ENCODE measurements at regions not wholly inside any gene's neighbourhood (a gene's known extent, or its start where the extent isn't known, plus 50 kb on each side); places are given as distances from the start of the nearest gene placed in this dataset.

- H3K79me2 ChIP-seq (ENCODE audit: insufficient read depth, low read length), result no peaks in the 10 kb centered on the region
- H3K79me1 ChIP-seq (ENCODE audit: insufficient read depth, low read depth, low read length, poor library complexity, severe bottlenecking), result no peaks in the 10 kb centered on the region
- DNase-seq, result no peak
- H4K20me1 ChIP-seq (ENCODE audit: control insufficient read depth, insufficient read depth, insufficient read length), result no peaks in the 10 kb centered on the region
- no peaks in the 10 kb centered on the region for H3K27me3 ChIP-seq (ENCODE audit: insufficient read depth, low read length)
- no peak overlapping the region for H3K56ac ChIP-seq (ENCODE audit: insufficient read length, low read depth, low read length)
- no peak overlapping the region for H3T11ph ChIP-seq (ENCODE audit: low read length)
- H3K18ac ChIP-seq (ENCODE audit: insufficient read length, low read depth, low read length), result no peak overlapping the region
- H3K23ac ChIP-seq (ENCODE audit: insufficient read length, low read depth, low read length), result no peak overlapping the region
- peaks cover 5 to 9% of the 10 kb centered on the region in 2 experiments; a peak in 4 of 5 replicates for H3K9me3 Mint-ChIP-seq
- H3K4ac ChIP-seq (ENCODE audit: low read depth, low read length), result no peak overlapping the region
- H3K27ac Mint-ChIP-seq, result no peak overlapping the region
- H3K4me1 Mint-ChIP-seq, result no peaks in the 10 kb centered on the region
- no peak overlapping the region for H2AK5ac ChIP-seq (ENCODE audit: insufficient read length, low read length)
- H3K4me2 ChIP-seq (ENCODE audit: insufficient read depth, insufficient read length, low read length), result no peak overlapping the region
- H4K5ac ChIP-seq (ENCODE audit: insufficient read length, low read depth, low read length), result no peak overlapping the region
- no peak overlapping the region for H4K8ac ChIP-seq (replicated peaks; ENCODE audit: insufficient read length, low read depth, low read length)
- no peak overlapping the region for H2BK5ac ChIP-seq (ENCODE audit: insufficient read length, low read length)
- no peak overlapping the region for H3K9ac ChIP-seq (ENCODE audit: extremely low read depth, insufficient read length, low read length)
- no peak overlapping the region for H3K14ac ChIP-seq (ENCODE audit: insufficient read depth, low read length)
- no peaks in the 10 kb centered on the region for H3K9me3 ChIP-seq (ENCODE audit: control insufficient read depth, low read depth, low read length)
- H2BK15ac ChIP-seq (ENCODE audit: low read depth, low read length), result no peak overlapping the region
- no peak overlapping the region for H4K91ac ChIP-seq (ENCODE audit: insufficient read length, low read depth, low read length)
- no peak overlapping the region for H2BK20ac ChIP-seq (ENCODE audit: low read depth, low read length, poor library complexity, severe bottlenecking)
- H3K27me3 Mint-ChIP-seq (ENCODE audit: low read depth), result no peaks in the 10 kb centered on the region
- WGBS (ENCODE audit: extremely low coverage, insufficient read length, low lambda C conversion rate), result no CpG with 5 or more reads among the region's 3 CpGs
- no peak overlapping the region for H2AFZ ChIP-seq (ENCODE audit: low read length)
- TF ChIP-seq, protein P1, sequence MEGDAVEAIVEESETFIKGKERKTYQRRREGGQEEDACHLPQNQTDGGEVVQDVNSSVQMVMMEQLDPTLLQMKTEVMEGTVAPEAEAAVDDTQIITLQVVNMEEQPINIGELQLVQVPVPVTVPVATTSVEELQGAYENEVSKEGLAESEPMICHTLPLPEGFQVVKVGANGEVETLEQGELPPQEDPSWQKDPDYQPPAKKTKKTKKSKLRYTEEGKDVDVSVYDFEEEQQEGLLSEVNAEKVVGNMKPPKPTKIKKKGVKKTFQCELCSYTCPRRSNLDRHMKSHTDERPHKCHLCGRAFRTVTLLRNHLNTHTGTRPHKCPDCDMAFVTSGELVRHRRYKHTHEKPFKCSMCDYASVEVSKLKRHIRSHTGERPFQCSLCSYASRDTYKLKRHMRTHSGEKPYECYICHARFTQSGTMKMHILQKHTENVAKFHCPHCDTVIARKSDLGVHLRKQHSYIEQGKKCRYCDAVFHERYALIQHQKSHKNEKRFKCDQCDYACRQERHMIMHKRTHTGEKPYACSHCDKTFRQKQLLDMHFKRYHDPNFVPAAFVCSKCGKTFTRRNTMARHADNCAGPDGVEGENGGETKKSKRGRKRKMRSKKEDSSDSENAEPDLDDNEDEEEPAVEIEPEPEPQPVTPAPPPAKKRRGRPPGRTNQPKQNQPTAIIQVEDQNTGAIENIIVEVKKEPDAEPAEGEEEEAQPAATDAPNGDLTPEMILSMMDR (conservative IDR thresholded peaks at IDR 0.05), result no peak
- peaks cover 0 to 7% (median 0%) of the 10 kb centered on the region in 3 experiments; a peak in 2 of 7 replicates for H3K36me3 Mint-ChIP-seq (ENCODE audit: insufficient read depth in 1 of 3, low read depth in 3 of 3)
- H3K4me3 Mint-ChIP-seq, result no peak overlapping the region
- no peaks in the 10 kb centered on the region for H3K23me2 ChIP-seq (ENCODE audit: insufficient read length, low read depth, low read length, poor library complexity, severe bottlenecking)
- H3K27ac ChIP-seq (ENCODE audit: insufficient read length, low read depth, low read length), result no peak overlapping the region
- no peak overlapping the region for H2BK120ac ChIP-seq (ENCODE audit: low read depth, low read length, poor library complexity, severe bottlenecking)
- no peaks in the 10 kb centered on the region; the same call in 1 of the 2 replicates for H3K4me1 ChIP-seq (ENCODE audit: insufficient read depth, low read length)
- no peak overlapping the region for H2BK12ac ChIP-seq (ENCODE audit: insufficient read length, low read depth, low read length)
Observed at GRCh38 chr13:62327367-62327766, 911.7 kb upstream of the PCDH20 start.
